CD14-positive monocyte (primary cell): ENCODE measurements at regions not wholly inside any gene's neighbourhood (a gene's known extent, or its start where the extent isn't known, plus 50 kb on each side); places are given as distances from the start of the nearest gene placed in this dataset.

ENCODE experiments used
- DNase-seq, 3 donors: peaks; one replicate each; pipeline ENCODE4 v3.0.0-alpha.2; 2011 to 2022
- H2AFZ ChIP-seq: 2 replicates; pipeline ENCODE4 v1.6.0; 2012; ENCODE audit warnings: mild to moderate bottlenecking, low read depth, low read length, inconsistent platforms; ENCODE audit not compliant: insufficient read depth, poor library complexity, severe bottlenecking
- H3K27ac ChIP-seq, 2 donors: 1 replicate in 1 of 2; 2 replicates in 1 of 2; pipeline ENCODE4 v1.5.1; 2012 to 2013; ENCODE audit warnings: low read length in 2 of 2, control low read depth in 1 of 2, inconsistent platforms in 1 of 2, low read depth in 1 of 2, mild to moderate bottlenecking in 1 of 2
- H3K27me3 ChIP-seq, 2 donors: one replicate each; pipeline versions ENCODE4 v1.6.0 to v1.6.1; 2011 to 2013; ENCODE audit warnings: low read length in 2 of 2; ENCODE audit not compliant: control insufficient read depth in 2 of 2, insufficient read depth in 2 of 2
- H3K36me3 ChIP-seq, 2 donors: replicated peaks in 1 of 2; 1 replicate in 1 of 2; 2 replicates in 1 of 2; pipeline versions ENCODE4 v1.5.1 to v1.6.1; 2012 to 2013; ENCODE audit warnings: low read length in 2 of 2, control low read depth in 1 of 2, inconsistent platforms in 1 of 2, mild to moderate bottlenecking in 1 of 2; ENCODE audit not compliant: insufficient read depth in 2 of 2, control insufficient read depth in 1 of 2
- H3K4me1 ChIP-seq, 2 donors: 1 replicate in 1 of 2; 2 replicates in 1 of 2; pipeline versions ENCODE4 v1.5.1 to v1.6.1; 2012 to 2013; ENCODE audit warnings: low read length in 2 of 2, control low read depth in 1 of 2, inconsistent platforms in 1 of 2, mild to moderate bottlenecking in 1 of 2, moderate library complexity in 1 of 2; ENCODE audit not compliant: insufficient read depth in 2 of 2, control insufficient read depth in 1 of 2
- H3K4me2 ChIP-seq: replicated peaks from 2 replicates; pipeline ENCODE3; 2012; ENCODE audit warnings: low read length, moderate library complexity, mild to moderate bottlenecking; ENCODE audit not compliant: poor library complexity, severe bottlenecking; ENCODE audit errors: extremely low read depth
- H3K4me3 ChIP-seq, 3 experiments: fragments of 200-600 bp in 1 of 3; sonication (generic) in 1 of 3; replicated peaks in 1 of 3; 1 replicate in 2 of 3; 2 replicates in 1 of 3; pipeline ENCODE4 v1.5.1; 2011 to 2013; ENCODE audit warnings: low read length in 3 of 3, mild to moderate bottlenecking in 3 of 3, control low read depth in 2 of 3, low read depth in 2 of 3, inconsistent platforms in 1 of 3, moderate library complexity in 1 of 3
- H3K79me2 ChIP-seq: 2 replicates; pipeline ENCODE4 v1.6.0; 2012; ENCODE audit warnings: mild to moderate bottlenecking, control low read depth, inconsistent platforms, low read length, moderate library complexity; ENCODE audit not compliant: insufficient read depth
- H3K9ac ChIP-seq: 2 replicates; pipeline ENCODE4 v1.6.0; 2017; ENCODE audit warnings: low read length, mild to moderate bottlenecking; ENCODE audit not compliant: insufficient read depth, poor library complexity, severe bottlenecking
- H3K9me3 ChIP-seq, 2 donors: replicated peaks in 1 of 2; 1 replicate in 1 of 2; 2 replicates in 1 of 2; pipeline versions ENCODE4 v1.5.1 to v1.6.1; 2012 to 2013; ENCODE audit warnings: low read length in 2 of 2, control low read depth in 1 of 2; ENCODE audit not compliant: control insufficient read depth in 1 of 2, insufficient read depth in 1 of 2
- H4K20me1 ChIP-seq: 2 replicates; pipeline ENCODE4 v1.6.0; 2012; ENCODE audit warnings: mild to moderate bottlenecking, low read length, control low read depth, moderate library complexity; ENCODE audit not compliant: insufficient read depth
- H3K27ac Mint-ChIP-seq, 7 donors: one replicate each; pipeline ENCODE4 v1.8.0; 2020; ENCODE audit warnings: mild to moderate bottlenecking in 7 of 7, mixed read lengths in 7 of 7, moderate library complexity in 6 of 7, inconsistent platforms in 2 of 7
- H3K27me3 Mint-ChIP-seq, 3 donors: one replicate each; pipeline ENCODE4 v1.8.0; 2021 to 2022; ENCODE audit warnings: low read depth in 3 of 3, mild to moderate bottlenecking in 3 of 3, mixed read lengths in 3 of 3, moderate library complexity in 3 of 3, inconsistent platforms in 1 of 3
- H3K36me3 Mint-ChIP-seq, 2 donors: one replicate each; pipeline ENCODE4 v1.8.0; 2020; ENCODE audit warnings: mixed read lengths in 2 of 2, inconsistent platforms in 1 of 2, mild to moderate bottlenecking in 1 of 2
- H3K4me1 Mint-ChIP-seq: one replicate; pipeline ENCODE4 v1.8.0; 2020; ENCODE audit warnings: mild to moderate bottlenecking, mixed read lengths
- H3K4me3 Mint-ChIP-seq, 2 donors: one replicate each; pipeline ENCODE4 v1.8.0; 2020; ENCODE audit warnings: mild to moderate bottlenecking in 2 of 2, mixed read lengths in 2 of 2, moderate library complexity in 1 of 2
- H3K9me3 Mint-ChIP-seq, 7 donors: one replicate each; pipeline ENCODE4 v1.8.0; 2020 to 2022; ENCODE audit warnings: mixed read lengths in 7 of 7, mild to moderate bottlenecking in 6 of 7, moderate library complexity in 6 of 7, inconsistent platforms in 2 of 7
- WGBS: methylation state at CpG from one replicate; pipeline ENCODE4 v1.1.5; 2013; ENCODE audit warnings: missing lambda C conversion rate; ENCODE audit not compliant: insufficient coverage; 5-methylcytosine and 5-hydroxymethylcytosine counted together
- intact Hi-C, 2 donors: fragments of 100-400 bp; cut with micrococcal nuclease; formaldehyde crosslinking; loops; one replicate each; pipeline versions ENCODE4 v1.15.0 to v1.15.1; 2023
- TF ChIP-seq, protein P1 (sequence below): fragments of 200-600 bp; IDR thresholded peaks from one replicate; pipeline ENCODE4 v1.8.0; 2022; ENCODE audit warnings: antibody characterized with exemption, mild to moderate bottlenecking

DNA sequence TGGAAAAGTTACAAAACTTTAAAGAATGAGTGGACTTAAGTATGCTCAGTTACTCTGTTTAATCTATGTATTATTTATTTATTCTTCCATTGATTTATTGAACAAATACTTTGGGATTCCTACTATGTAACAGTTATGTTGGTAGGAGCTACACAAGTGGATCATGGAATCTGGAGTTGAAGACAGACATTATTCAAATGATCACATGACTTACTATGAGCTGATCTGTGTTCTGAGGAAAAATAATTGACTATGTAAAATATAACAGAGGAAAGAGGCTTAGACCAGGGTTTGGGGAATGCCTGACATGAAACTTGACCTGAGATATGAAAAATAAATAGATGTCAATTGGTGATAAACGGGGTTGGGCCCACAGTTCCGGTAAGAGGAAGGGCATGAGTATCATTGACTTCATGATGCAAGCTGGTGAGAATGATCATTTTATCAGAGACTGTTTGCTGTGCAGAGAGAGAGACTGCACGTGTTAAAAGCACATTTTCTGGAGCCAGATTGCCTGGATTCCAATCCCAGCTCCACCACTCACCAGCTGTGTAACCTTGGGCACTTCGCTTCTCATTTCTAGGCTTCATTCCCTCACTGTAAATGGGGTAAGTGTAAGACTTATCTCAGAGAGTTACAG is 179.0 kb downstream of the SPCS3 start:
- Histone ChIP-seq H3K4me1 (no peaks in the 10 kb centered on the region), H3K27me3 (no peaks in the 10 kb centered on the region), H2AFZ (no peak overlapping the region), H3K36me3 (no peaks in the 10 kb centered on the region), H3K4me3 (no peak overlapping the region), H3K9me3 (no peaks in the 10 kb centered on the region), H3K27ac (no peak overlapping the region), H3K4me2 (no peak overlapping the region), H3K9ac (no peak overlapping the region), H3K79me2 (no peaks in the 10 kb centered on the region), H4K20me1 (no peaks in the 10 kb centered on the region)
- 75% methylated on average over 2 of the region's 4 CpGs for WGBS
- Mint-ChIP-seq H3K27ac (no peak overlapping the region), H3K27me3 (no peaks in the 10 kb centered on the region), H3K4me1 (no peaks in the 10 kb centered on the region), H3K9me3 (peaks cover 0 to 6% (median 2%) of the 10 kb centered on the region in 7 donors), H3K36me3 (no peaks in the 10 kb centered on the region), H3K4me3 (no peak overlapping the region)
- no peak for DNase-seq
- TF ChIP-seq, protein P1, sequence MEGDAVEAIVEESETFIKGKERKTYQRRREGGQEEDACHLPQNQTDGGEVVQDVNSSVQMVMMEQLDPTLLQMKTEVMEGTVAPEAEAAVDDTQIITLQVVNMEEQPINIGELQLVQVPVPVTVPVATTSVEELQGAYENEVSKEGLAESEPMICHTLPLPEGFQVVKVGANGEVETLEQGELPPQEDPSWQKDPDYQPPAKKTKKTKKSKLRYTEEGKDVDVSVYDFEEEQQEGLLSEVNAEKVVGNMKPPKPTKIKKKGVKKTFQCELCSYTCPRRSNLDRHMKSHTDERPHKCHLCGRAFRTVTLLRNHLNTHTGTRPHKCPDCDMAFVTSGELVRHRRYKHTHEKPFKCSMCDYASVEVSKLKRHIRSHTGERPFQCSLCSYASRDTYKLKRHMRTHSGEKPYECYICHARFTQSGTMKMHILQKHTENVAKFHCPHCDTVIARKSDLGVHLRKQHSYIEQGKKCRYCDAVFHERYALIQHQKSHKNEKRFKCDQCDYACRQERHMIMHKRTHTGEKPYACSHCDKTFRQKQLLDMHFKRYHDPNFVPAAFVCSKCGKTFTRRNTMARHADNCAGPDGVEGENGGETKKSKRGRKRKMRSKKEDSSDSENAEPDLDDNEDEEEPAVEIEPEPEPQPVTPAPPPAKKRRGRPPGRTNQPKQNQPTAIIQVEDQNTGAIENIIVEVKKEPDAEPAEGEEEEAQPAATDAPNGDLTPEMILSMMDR, result no peak
- intact Hi-C loops, result no loop called here

DNA sequence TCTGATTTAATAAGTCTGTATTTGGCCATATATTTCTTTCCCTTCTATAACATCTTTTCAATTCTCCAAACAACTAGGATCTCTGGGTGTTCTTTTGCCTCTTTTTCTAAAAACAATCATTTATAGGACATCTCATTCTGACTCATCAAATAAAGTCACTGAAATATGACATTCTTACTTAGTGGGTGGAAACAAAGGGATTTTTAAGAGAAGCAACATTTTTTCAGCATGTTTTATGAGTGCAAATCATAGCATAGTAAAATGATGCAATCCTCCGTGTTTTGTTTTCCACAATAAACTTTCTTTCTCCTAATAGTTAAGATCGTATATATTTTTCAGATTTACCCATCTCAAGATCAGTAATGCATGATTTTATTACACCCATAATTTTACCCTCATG is 179.8 kb downstream of the SPCS3 start:
- Histone ChIP-seq H2AFZ (no peak overlapping the region), H3K27me3 (no peaks in the 10 kb centered on the region), H3K4me1 (no peaks in the 10 kb centered on the region), H3K4me2 (no peak overlapping the region), H3K4me3 (no peak overlapping the region), H3K36me3 (no peaks in the 10 kb centered on the region), H3K79me2 (no peaks in the 10 kb centered on the region), H4K20me1 (no peaks in the 10 kb centered on the region), H3K9me3 (no peaks in the 10 kb centered on the region), H3K9ac (no peak overlapping the region), H3K27ac (no peak overlapping the region)
- Mint-ChIP-seq H3K27me3 (no peaks in the 10 kb centered on the region), H3K4me3 (no peak overlapping the region), H3K4me1 (no peaks in the 10 kb centered on the region), H3K9me3 (peaks cover 0 to 6% (median 2%) of the 10 kb centered on the region in 7 donors), H3K36me3 (no peaks in the 10 kb centered on the region), H3K27ac (no peak overlapping the region)
- DNase-seq, result no peak
- WGBS, result no CpG with 5 or more reads among the region's 2 CpGs
- intact Hi-C loops, result no loop called here
- TF ChIP-seq, protein P1, result no peak
